GM12878 (cell line): ENCODE measurements at regions not wholly inside any gene's neighbourhood (a gene's known extent, or its start where the extent isn't known, plus 50 kb on each side); places are given as distances from the start of the nearest gene placed in this dataset.

Experiments
- ATAC-seq: fragments of 200-7000 bp; cut with Tn5 transposase; 3 replicates; pipeline ENCODE4 v1.9.1; 2020; ENCODE audit warnings: mild to moderate bottlenecking, moderate library complexity
- BruUV-seq: library from RNA; stranded (reverse); fragments of 400-500 nt; replicated peaks from 2 replicates; lab custom pipeline; 2021; lab: Mats Ljungman, UMichigan
- CTCF ChIA-PET: fragments of 300-600 bp; sonication (Branson Sonifier 250); formaldehyde crosslinking; extraction: SDS; loops from one replicate; lab custom pipeline; 2021; ENCODE audit warnings: inconsistent platforms; lab: Yijun Ruan, JAX
- POLR2A ChIA-PET: fragments of 350-600 bp; formaldehyde crosslinking; extraction: SDS; loops from one replicate; lab custom pipeline; 2021; ENCODE audit warnings: inconsistent platforms; lab: Charles Lee
- RAD21 ChIA-PET: fragments of 300-600 bp; sonication (Branson Sonifier 250); formaldehyde crosslinking; loops from one replicate; lab custom pipeline; 2023; ENCODE audit warnings: antibody characterized with exemption; ENCODE audit not compliant: unreplicated experiment; lab: Charles Lee
- SMC1A ChIA-PET: fragments of 300-600 bp; sonication (Branson Sonifier 250); formaldehyde crosslinking; loops from one replicate; lab custom pipeline; 2023; ENCODE audit not compliant: unreplicated experiment, uncharacterized antibody; lab: Charles Lee
- DNase-seq: peaks from one replicate; pipeline ENCODE4 v3.0.0-alpha.2; 2011; ENCODE audit warnings: low read depth, low spot score
- FAIRE-seq: peaks from 3 replicates; lab custom pipeline; 2011; peaks lifted over from hg19 to GRCh38; lab: Jason Lieb, UNC
- H2AFZ ChIP-seq: 2 replicates; pipeline ENCODE4 v1.6.0; 2011; ENCODE audit warnings: low read depth, low read length, control low read depth; ENCODE audit not compliant: control insufficient read depth
- H3K27ac ChIP-seq: 2 replicates; pipeline ENCODE4 v1.5.1; 2011; ENCODE audit warnings: control low read depth; ENCODE audit not compliant: control insufficient read depth, insufficient read depth
- H3K27me3 ChIP-seq, 2 experiments: replicated peaks in 1 of 2; 2 replicates each; pipeline versions ENCODE4 v1.6.0 to v1.6.1; 2011; ENCODE audit warnings: low read length in 1 of 2; ENCODE audit not compliant: control insufficient read depth in 2 of 2, insufficient read depth in 2 of 2
- H3K36me3 ChIP-seq, 2 experiments: 2 replicates each; pipeline ENCODE4 v1.5.1; 2011; ENCODE audit warnings: low read length in 1 of 2; ENCODE audit not compliant: control insufficient read depth in 2 of 2, insufficient read depth in 2 of 2
- H3K4me1 ChIP-seq: 2 replicates; pipeline ENCODE4 v1.6.1; 2011; ENCODE audit warnings: mild to moderate bottlenecking, low read length, moderate library complexity, mixed read lengths; ENCODE audit not compliant: control insufficient read depth, insufficient read depth
- H3K4me2 ChIP-seq: 2 replicates; pipeline ENCODE4 v1.6.0; 2011; ENCODE audit warnings: control low read depth; ENCODE audit not compliant: control insufficient read depth, insufficient read depth
- H3K4me3 ChIP-seq: fragments of 200-600 bp; sonication (generic); 2 replicates; pipeline ENCODE4 v1.5.1; 2016
- H3K79me2 ChIP-seq: 2 replicates; pipeline ENCODE4 v1.6.0; 2011; ENCODE audit warnings: low read length; ENCODE audit not compliant: control insufficient read depth, insufficient read depth
- H3K9ac ChIP-seq: 2 replicates; pipeline ENCODE4 v1.8.0; 2011; ENCODE audit warnings: low read length, control low read depth, mixed read lengths; ENCODE audit not compliant: control insufficient read depth, insufficient read depth
- H3K9me3 ChIP-seq: replicated peaks from 3 replicates; pipeline ENCODE4 v1.5.1; 2011; ENCODE audit warnings: mild to moderate bottlenecking, low read length; ENCODE audit not compliant: control insufficient read depth, insufficient read depth
- H4K20me1 ChIP-seq: 2 replicates; pipeline ENCODE4 v1.6.0; 2011; ENCODE audit not compliant: control insufficient read depth, insufficient read depth
- BMI1 ChIP-seq: fragments of 450-650 bp; IDR thresholded peaks from 2 replicates; pipeline ENCODE4 v1.6.1; 2016; ENCODE audit warnings: mild to moderate bottlenecking, moderate library complexity, borderline replicate concordance
- BRCA1 ChIP-seq: IDR thresholded peaks from 2 replicates; pipeline ENCODE4 v1.6.1; 2011; ENCODE audit warnings: low read depth, low read length, improper control_type of control experiment
- CEBPB ChIP-seq, 2 experiments: fragments of 150-350 bp in 1 of 2; IDR thresholded peaks; 2 replicates each; pipeline ENCODE4 v1.6.1; 2012 to 2014; ENCODE audit warnings: low read depth in 2 of 2, low read length in 2 of 2, borderline replicate concordance in 1 of 2, inconsistent platforms in 1 of 2
- EED ChIP-seq: sonication (generic); IDR thresholded peaks from 2 replicates; pipeline ENCODE4 v1.6.1; 2016; ENCODE audit warnings: antibody characterized with exemption, low read depth
- FOS ChIP-seq: IDR thresholded peaks from 3 replicates; pipeline ENCODE4 v1.6.1; 2011; ENCODE audit warnings: borderline replicate concordance; ENCODE audit not compliant: insufficient read length; ENCODE audit errors: extremely low read depth
- MTA3 ChIP-seq: IDR thresholded peaks from 2 replicates; pipeline ENCODE4 v1.6.1; 2012; ENCODE audit warnings: low read length, inconsistent platforms, borderline replicate concordance
- RUNX3 ChIP-seq: IDR thresholded peaks from 2 replicates; pipeline ENCODE4 v1.6.1; 2012; ENCODE audit warnings: low read length, inconsistent platforms
- SMC3 ChIP-seq: IDR thresholded peaks from 2 replicates; pipeline ENCODE4 v1.6.1; 2011; ENCODE audit warnings: low read length, improper control_type of control experiment, borderline replicate concordance
- TAF1 ChIP-seq: IDR thresholded peaks from 2 replicates; pipeline ENCODE4 v1.6.1; 2011; ENCODE audit warnings: mild to moderate bottlenecking, low read depth, low read length, borderline replicate concordance
- ZNF622 ChIP-seq: fragments of 450-650 bp; IDR thresholded peaks from 2 replicates; pipeline ENCODE4 v1.6.1; 2017; ENCODE audit warnings: mild to moderate bottlenecking, inconsistent platforms
- WGBS: methylation state at CpG from one replicate; pipeline ENCODE4 v1.1.6; 2016; ENCODE audit warnings: low lambda C conversion rate; ENCODE audit not compliant: insufficient replicate concordance, insufficient coverage; ENCODE audit errors: missing lambda C conversion rate; 5-methylcytosine and 5-hydroxymethylcytosine counted together
- in situ Hi-C: fragments of 300-500 bp; cut with MboI; formaldehyde crosslinking; loops from 9 replicates; pipeline ENCODE4 v1.14.3; 2018; ENCODE audit warnings: mixed read lengths
- intact Hi-C: fragments of 100-400 bp; cut with micrococcal nuclease; formaldehyde crosslinking; loops from one replicate; pipeline ENCODE4 v1.14.2; 2022; ENCODE audit not compliant: unreplicated experiment

GRCh38 chr10:123479640-123480039, 186.5 kb upstream of the GPR26 start:
- H3K36me3 ChIP-seq, result no peaks in the 10 kb centered on the region; a peak in 1 of 4 replicates

GRCh38 chr10:123480344-123480743, 185.8 kb upstream of the GPR26 start:
- no peak overlapping the region for H3K4me2 ChIP-seq
- no peak overlapping the region for H3K27ac ChIP-seq
- peak; percentile 27 for ATAC-seq
- in situ Hi-C loops, result no loop called here
- POLR2A ChIA-PET, result no interaction called here
- intact Hi-C loops, result no loop called here
- no peak overlapping the region for H3K9ac ChIP-seq
- peaks cover 19% of the 10 kb centered on the region for H3K4me1 ChIP-seq
- H3K9me3 ChIP-seq, result no peaks in the 10 kb centered on the region
- DNase-seq, result no peak
- WGBS, result 68% methylated on average over 4 of the region's 4 CpGs
- TF ChIP-seq FOS, result no peak
- TF ChIP-seq CEBPB (IDR thresholded peaks at IDR 0.05; ENCODE audit: borderline replicate concordance in 1 of 2, low read depth in 2 of 2, low read length in 2 of 2), result no peak
- TF ChIP-seq BMI1, result no peak
- no peak for TF ChIP-seq MTA3
- no peak for TF ChIP-seq ZNF622
- no peak for TF ChIP-seq SMC3
- no peak for TF ChIP-seq TAF1
- TF ChIP-seq EED, result no peak
- no TSS peak for BruUV-seq
- no peak overlapping the region for H3K4me3 ChIP-seq
- SMC1A ChIA-PET, result no interaction called here
- H3K79me2 ChIP-seq, result no peaks in the 10 kb centered on the region
- no peak overlapping the region for H2AFZ ChIP-seq
- CTCF ChIA-PET, result no interaction called here
- RAD21 ChIA-PET, result no interaction called here
- FAIRE-seq, result no peak
- no peaks in the 10 kb centered on the region; a peak in 1 of 4 replicates for H3K36me3 ChIP-seq
- H4K20me1 ChIP-seq, result no peaks in the 10 kb centered on the region
- no peaks in the 10 kb centered on the region for H3K27me3 ChIP-seq

More at GRCh38 chr10:123479640-123480039, 186.5 kb upstream of the GPR26 start:
- ChIA-PET RAD21 (no interaction called here), POLR2A (no interaction called here), CTCF (interaction anchor here (0.7 to 1.0 kb wide), 2 partner anchors 11 to 81 kb away, joined by 3 read pairs; no protein-coding TSS in a partner anchor), SMC1A (interaction anchor here (0.7 to 0.8 kb wide), 2 partner anchors 26 to 61 kb away, joined by 3 to 4 read pairs; no protein-coding TSS in a partner anchor)
- Histone ChIP-seq H3K4me2 (no peak overlapping the region), H3K27me3 (no peaks in the 10 kb centered on the region), H2AFZ (no peak overlapping the region), H3K27ac (no peak overlapping the region), H3K9me3 (no peaks in the 10 kb centered on the region), H3K79me2 (no peaks in the 10 kb centered on the region), H3K4me1 (peaks cover 19% of the 10 kb centered on the region)
- BruUV-seq, result no TSS peak
- intact Hi-C loops, result no loop called here
- DNase-seq (no peak), FAIRE-seq (no peak)
- 49% methylated on average over 4 of the region's 4 CpGs for WGBS
- TF ChIP-seq BRCA1 (no peak), RUNX3 (peak; percentile 19; the same call in 1 of the 2 replicates)
- TF ChIP-seq, all 136 proteins: peak for 1
- Histone ChIP-seq H3K9ac (no peak overlapping the region), H4K20me1 (no peaks in the 10 kb centered on the region), H3K4me3 (no peak overlapping the region)
- peak; percentile 79 for ATAC-seq
- in situ Hi-C loops, result no loop called here
